ENCODE measurements at regions not wholly inside any gene's neighbourhood (a gene's known extent, or its start where the extent isn't known, plus 50 kb on each side); places are given as distances from the start of the nearest gene placed in this dataset.

- DNase-seq (ENCODE audit: low spot score), result no peak
- Histone ChIP-seq H3K4me1 (replicated peaks) (no peaks in the 10 kb centered on the region), H3K9me3 (no peaks in the 10 kb centered on the region), H3K36me3 (no peaks in the 10 kb centered on the region), H3K27me3 (replicated peaks; ENCODE audit: insufficient read depth) (no peaks in the 10 kb centered on the region), H3K27ac (no peak overlapping the region), H3K4me3 (no peak overlapping the region)
- 79% methylated on average over 7 of the region's 7 CpGs for WGBS
- intact Hi-C loops (cut with DNase I), result no loop called here
- no peak for TF ChIP-seq CTCF (IDR thresholded peaks at IDR 0.05)
- TF ChIP-seq POLR2A (IDR thresholded peaks at IDR 0.05), result no peak
- no peak for TF ChIP-seq POLR2AphosphoS5 (IDR thresholded peaks at IDR 0.05)
Observed at GRCh38 chr2:164028814-164029534, 293.2 kb upstream of the FIGN start.

GRCh38 chr2:164024396-164024795 is 288.6 kb upstream of the FIGN start:
- WGBS, result 87% methylated on average over 2 of the region's 2 CpGs
- Histone ChIP-seq H3K27me3 (replicated peaks; ENCODE audit: insufficient read depth) (no peaks in the 10 kb centered on the region), H3K4me1 (replicated peaks) (no peaks in the 10 kb centered on the region), H3K9me3 (no peaks in the 10 kb centered on the region), H3K36me3 (no peaks in the 10 kb centered on the region), H3K27ac (no peak overlapping the region), H3K4me3 (no peak overlapping the region)
- no peak for TF ChIP-seq CTCF (IDR thresholded peaks at IDR 0.05)
- TF ChIP-seq POLR2AphosphoS5 (IDR thresholded peaks at IDR 0.05), result no peak
- no peak for TF ChIP-seq POLR2A (IDR thresholded peaks at IDR 0.05)
- no peak for DNase-seq (ENCODE audit: low spot score)
- intact Hi-C loops (cut with DNase I), result no loop called here

- Histone ChIP-seq H3K4me1 (replicated peaks) (no peaks in the 10 kb centered on the region), H3K27ac (no peak overlapping the region), H3K9me3 (no peaks in the 10 kb centered on the region), H3K36me3 (no peaks in the 10 kb centered on the region), H3K27me3 (replicated peaks; ENCODE audit: insufficient read depth) (no peaks in the 10 kb centered on the region), H3K4me3 (no peak overlapping the region)
- TF ChIP-seq POLR2A (IDR thresholded peaks at IDR 0.05) (no peak), CTCF (IDR thresholded peaks at IDR 0.05) (no peak), POLR2AphosphoS5 (IDR thresholded peaks at IDR 0.05) (no peak)
- 35% methylated on average over 2 of the region's 2 CpGs for WGBS
- DNase-seq (ENCODE audit: low spot score), result no peak
- intact Hi-C loops (cut with DNase I), result no loop called here
Observed at GRCh38 chr2:164023896-164024295, 288.1 kb upstream of the FIGN start.

- H3K27ac ChIP-seq, result no peak overlapping the region
- WGBS, result 72% methylated on average over 12 of the region's 12 CpGs
- TF ChIP-seq CTCF (IDR thresholded peaks at IDR 0.05) (no peak), POLR2AphosphoS5 (IDR thresholded peaks at IDR 0.05) (no peak), POLR2A (IDR thresholded peaks at IDR 0.05) (no peak)
- H3K4me1 ChIP-seq (replicated peaks), result no peaks in the 10 kb centered on the region
- H3K36me3 ChIP-seq, result no peaks in the 10 kb centered on the region
- no peaks in the 10 kb centered on the region for H3K27me3 ChIP-seq (replicated peaks; ENCODE audit: insufficient read depth)
- no peak overlapping the region for H3K4me3 ChIP-seq
- intact Hi-C loops (cut with DNase I), result no loop called here
- no peak for DNase-seq (ENCODE audit: low spot score)
- H3K9me3 ChIP-seq, result no peaks in the 10 kb centered on the region
Observed at GRCh38 chr2:164015328-164016123, 279.7 kb upstream of the FIGN start.
